Mucosa of stomach (tissue), 1 donor: ENCODE measurements at regions not wholly inside any gene's neighbourhood (a gene's known extent, or its start where the extent isn't known, plus 50 kb on each side); places are given as distances from the start of the nearest gene placed in this dataset.
"Not testable (repeated sequence)": the region's sequence is repeated elsewhere in the genome, so short reads cannot be mapped to it uniquely, and the experiment has no call there.

Experiments
- H3K27me3 ChIP-seq: one replicate; pipeline ENCODE4 v1.7.0; 2013; ENCODE audit warnings: mild to moderate bottlenecking, low read length; ENCODE audit not compliant: control insufficient read depth, insufficient read depth
- H3K36me3 ChIP-seq: one replicate; pipeline ENCODE4 v1.7.0; 2013; ENCODE audit warnings: low read length; ENCODE audit not compliant: control insufficient read depth, insufficient read depth
- H3K4me1 ChIP-seq: one replicate; pipeline ENCODE4 v1.7.0; 2013; ENCODE audit warnings: mild to moderate bottlenecking, low read length; ENCODE audit not compliant: control insufficient read depth, insufficient read depth
- H3K4me3 ChIP-seq: one replicate; pipeline ENCODE4 v1.7.0; 2013; ENCODE audit warnings: low read length
- H3K9ac ChIP-seq: one replicate; pipeline ENCODE4 v1.7.0; 2013; ENCODE audit warnings: mild to moderate bottlenecking, low read length, moderate library complexity
- H3K9me3 ChIP-seq: one replicate; pipeline ENCODE4 v1.7.0; 2013; ENCODE audit warnings: mild to moderate bottlenecking, low read length, moderate library complexity; ENCODE audit not compliant: control insufficient read depth
- donor health status: Pancreatic carcinoma.

DNA sequence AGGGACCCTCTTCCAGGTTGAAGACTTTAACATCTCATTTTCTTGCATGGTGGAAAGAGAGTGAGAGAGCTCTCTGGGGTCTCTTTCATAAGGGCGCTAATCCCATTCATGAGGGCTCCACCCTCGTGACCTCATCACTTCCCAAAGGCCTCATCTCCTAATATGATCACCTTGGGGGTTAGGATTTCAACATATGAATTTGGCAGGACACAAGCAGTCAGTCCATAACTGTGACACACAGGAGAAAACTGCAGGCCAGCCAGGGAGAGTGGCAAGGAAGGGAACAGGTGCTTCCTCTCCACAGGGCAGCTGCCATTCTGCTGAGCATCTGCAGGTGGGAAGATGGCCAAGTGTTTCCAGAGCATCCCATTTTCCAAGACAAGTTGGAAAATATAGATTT is 178.9 kb downstream of the BCL2L11 start:
- H3K4me1 ChIP-seq, H3K27me3 ChIP-seq, H3K4me3 ChIP-seq, H3K9ac ChIP-seq, H3K36me3 ChIP-seq, H3K9me3 ChIP-seq: not testable (repeated sequence)

DNA sequence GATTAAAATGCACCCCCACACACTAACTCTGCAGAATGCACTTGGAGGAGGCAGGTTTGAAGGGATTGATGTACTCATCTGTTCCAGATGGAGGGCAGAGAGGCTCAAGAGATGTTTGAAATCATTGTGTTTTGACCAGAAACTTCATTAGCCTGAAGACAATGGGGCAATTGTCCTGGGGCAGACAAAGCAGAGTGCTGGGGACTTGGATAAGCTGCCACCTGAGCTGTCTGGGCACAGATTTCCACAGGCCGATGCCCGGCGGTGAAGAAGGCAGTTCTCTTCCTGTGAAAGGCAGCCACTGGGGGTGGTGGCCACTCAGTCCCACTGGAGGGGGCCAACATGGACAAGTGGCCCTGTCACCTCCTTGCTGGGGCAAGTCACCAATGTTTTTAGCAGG is 181.0 kb downstream of the BCL2L11 start:
- not testable (repeated sequence) for H3K4me3 ChIP-seq, H3K4me1 ChIP-seq, H3K9me3 ChIP-seq, H3K27me3 ChIP-seq, H3K36me3 ChIP-seq, H3K9ac ChIP-seq

DNA sequence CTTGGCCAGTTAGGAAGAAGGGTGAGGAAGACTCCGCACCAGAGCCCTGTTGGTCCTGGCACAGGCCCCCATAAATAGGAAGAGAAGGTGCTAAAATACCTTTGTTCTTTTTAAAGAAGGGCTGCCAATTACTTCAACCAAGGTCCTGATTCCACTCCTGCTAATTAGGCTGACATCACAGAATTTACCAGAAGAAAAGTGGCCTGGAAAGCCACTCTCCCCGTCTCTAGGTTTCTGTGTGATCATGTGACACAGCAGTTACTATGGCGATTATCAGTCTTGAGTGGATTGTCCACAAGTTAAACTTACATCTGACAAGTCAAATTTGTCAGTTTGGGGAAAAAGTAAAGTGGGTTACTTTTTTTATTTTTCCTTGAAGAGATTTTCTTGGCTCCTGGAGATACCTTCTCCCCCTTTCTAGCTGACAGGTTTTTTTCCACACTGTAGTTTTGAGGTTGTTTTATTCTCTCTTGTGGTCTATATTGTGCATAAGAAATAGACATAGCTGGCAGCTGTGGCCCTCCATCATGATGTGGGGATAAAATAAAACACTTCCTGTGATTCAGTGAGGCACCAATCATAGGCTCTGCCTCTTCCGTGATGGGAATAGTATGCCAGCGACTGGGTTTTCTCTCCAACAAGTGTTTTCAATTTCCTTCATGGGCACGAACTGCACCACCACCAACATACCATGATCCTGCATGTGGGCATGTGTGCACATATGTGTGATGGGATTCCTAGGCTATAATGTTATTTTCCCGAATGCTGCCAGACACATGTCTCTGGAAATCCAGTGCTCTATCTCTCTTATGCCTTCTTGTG is 181.9 kb downstream of the BCL2L11 start:
- not testable (repeated sequence) for H3K27me3 ChIP-seq, H3K4me3 ChIP-seq, H3K9me3 ChIP-seq, H3K36me3 ChIP-seq, H3K4me1 ChIP-seq, H3K9ac ChIP-seq

DNA sequence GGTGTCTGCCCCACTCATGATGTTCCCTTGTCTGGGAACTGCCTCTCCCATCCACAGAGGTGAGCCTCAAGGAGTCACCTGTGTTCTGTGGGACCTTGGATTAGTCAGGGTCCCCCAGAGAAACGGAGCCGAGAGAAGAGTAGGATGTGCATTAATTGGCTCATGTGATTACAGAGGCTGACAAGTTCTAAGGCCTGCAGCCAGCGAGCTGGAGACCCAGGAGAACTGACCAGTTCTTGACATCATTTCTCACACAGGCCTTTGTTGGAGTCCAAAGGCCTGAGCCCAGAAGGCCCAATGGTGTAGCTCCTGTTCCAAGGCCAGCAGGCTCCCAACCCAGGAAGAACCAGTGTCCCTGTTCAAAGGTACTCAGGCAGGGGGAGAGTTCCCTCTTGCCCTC is 186.6 kb downstream of the BCL2L11 start:
- not testable (repeated sequence) for H3K9me3 ChIP-seq, H3K4me3 ChIP-seq, H3K4me1 ChIP-seq, H3K27me3 ChIP-seq, H3K9ac ChIP-seq, H3K36me3 ChIP-seq

DNA sequence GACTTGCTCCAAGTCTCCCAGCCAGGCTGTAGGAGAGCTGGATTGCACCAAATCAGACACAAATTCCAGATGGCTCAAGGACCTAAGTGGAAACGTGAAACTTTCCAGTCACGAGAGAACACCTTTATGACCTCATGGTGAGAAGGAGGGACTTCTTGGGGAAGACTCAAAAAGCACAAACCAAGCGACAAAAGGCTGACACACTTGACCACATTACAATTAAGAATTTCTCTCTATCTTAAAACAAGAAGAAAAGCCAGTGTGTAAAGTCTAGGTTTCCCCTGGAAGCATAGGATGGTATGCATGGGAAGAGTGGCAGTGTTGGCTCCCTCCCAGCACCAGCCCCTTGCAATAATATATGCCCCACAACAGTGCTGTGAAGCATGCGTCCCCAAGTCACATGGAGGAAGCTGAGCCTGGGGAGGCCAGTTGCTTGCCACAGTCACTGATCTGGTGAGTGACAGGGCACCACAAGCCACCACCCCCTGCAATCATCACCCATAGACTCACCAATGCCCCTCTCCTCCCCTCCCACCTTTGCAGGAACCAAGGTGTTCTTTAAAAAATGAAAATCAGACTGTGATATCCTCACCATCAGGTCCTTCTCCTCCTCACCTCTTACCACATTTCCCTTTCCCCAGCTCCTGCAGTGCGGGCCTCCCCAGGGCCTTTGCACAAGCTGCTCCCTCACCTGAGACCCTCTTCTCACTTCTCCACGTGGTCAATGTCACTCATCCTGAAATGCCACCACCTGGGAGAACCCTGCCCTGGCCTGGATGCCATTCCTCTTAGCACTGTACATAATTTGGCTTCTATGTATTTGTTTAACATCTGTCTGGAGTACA is 188.7 kb downstream of the BCL2L11 start:
- not testable (repeated sequence) for H3K36me3 ChIP-seq, H3K4me1 ChIP-seq, H3K9ac ChIP-seq, H3K9me3 ChIP-seq, H3K4me3 ChIP-seq, H3K27me3 ChIP-seq

DNA sequence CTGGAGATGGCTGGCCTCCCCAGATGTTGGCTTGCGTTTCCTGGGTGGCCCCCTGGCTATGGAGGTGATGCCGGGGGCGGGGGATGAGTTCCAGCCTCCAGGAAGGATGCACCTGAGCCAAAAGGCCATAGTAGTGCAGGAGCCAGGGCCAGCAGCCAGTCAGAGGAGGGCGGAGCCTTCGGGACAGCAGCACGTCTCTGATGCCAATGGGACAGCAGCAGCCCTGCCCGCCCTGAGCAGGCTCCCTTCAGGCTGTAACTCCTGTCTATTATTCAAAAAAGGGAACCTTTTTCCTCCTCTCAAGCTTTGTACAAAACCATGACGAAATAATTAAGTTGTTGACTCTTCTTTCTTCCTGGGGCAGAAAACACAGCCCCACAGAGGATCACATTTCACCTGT is 189.7 kb downstream of the BCL2L11 start:
- H3K9ac ChIP-seq, H3K4me1 ChIP-seq, H3K9me3 ChIP-seq, H3K36me3 ChIP-seq, H3K4me3 ChIP-seq, H3K27me3 ChIP-seq: not testable (repeated sequence)

DNA sequence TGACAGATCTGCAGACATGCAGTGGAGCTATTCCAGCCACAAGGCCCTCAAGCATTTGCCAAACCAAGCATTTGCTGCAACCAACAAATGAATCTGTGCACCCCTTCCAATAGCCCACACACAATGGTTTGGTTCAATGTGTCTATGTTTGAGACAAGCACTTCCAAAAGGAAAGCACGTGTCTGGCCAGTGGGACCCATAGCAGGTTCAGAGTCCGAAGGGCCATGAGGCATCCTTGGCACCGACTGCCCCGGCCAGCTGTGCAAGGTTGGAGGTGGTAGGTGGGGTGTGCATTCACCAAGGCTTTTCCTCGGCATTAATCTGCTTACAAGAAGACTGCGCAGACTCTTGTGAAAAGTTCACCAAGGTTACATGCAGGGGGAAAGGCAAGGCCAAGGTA is 190.9 kb downstream of the BCL2L11 start:
- H3K36me3 ChIP-seq, H3K27me3 ChIP-seq, H3K4me3 ChIP-seq, H3K9ac ChIP-seq, H3K4me1 ChIP-seq, H3K9me3 ChIP-seq: not testable (repeated sequence)

DNA sequence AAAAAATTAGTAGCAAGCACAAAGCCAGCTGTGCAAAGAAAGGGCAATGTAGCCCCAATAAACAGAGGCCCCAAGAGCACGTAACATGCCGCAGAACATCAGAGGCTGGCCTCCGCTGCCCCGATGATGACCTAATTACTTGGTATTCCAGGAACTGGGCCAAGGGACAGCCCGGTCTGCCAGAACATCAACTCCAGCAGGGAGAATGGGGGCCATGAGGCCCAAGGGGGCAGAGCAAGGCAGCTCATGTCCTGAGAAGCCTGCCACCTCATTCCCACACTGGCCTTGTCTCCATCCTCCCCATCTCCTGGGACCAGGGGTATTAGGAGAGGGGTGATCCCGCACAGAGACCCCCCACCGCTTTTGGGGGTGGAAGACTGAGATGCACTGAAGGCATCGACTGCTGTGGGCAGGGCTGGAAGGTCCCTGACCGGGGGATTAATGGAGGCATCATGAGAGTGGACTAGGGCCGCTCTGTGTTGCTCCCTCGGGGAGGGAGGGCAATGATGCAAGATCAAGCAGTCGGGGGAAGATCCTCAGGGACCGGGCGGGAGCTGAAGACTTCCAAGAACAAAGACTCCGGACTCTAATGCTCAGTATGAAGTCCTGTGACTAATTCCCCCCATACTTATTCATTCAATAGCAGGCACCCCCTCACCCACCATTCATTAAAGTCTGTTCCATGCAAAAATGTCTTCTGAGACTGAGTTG is 192.3 kb downstream of the BCL2L11 start:
- H3K27me3 ChIP-seq, H3K4me1 ChIP-seq, H3K9me3 ChIP-seq, H3K9ac ChIP-seq, H3K4me3 ChIP-seq, H3K36me3 ChIP-seq: not testable (repeated sequence)

DNA sequence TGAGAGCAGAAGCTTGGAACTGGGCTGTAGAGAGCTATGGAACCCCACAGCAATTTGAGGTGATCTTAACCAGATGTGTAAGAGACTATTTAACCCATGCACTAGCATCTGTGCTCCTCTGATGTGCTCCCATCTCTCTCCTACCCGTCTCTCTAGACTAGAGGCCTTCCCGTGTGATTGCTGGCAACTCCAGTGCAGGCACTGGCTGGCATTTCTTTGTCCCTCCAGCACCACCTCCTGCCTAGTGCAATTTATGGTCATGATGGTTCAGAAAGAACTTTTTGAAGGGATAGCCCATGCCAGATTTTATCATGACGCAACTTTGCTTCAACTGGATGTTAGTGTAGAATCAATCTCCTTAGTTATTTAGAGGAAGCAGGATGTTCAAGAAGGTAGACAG is 193.0 kb downstream of the BCL2L11 start:
- not testable (repeated sequence) for H3K9me3 ChIP-seq, H3K4me3 ChIP-seq, H3K9ac ChIP-seq, H3K4me1 ChIP-seq, H3K36me3 ChIP-seq, H3K27me3 ChIP-seq

DNA sequence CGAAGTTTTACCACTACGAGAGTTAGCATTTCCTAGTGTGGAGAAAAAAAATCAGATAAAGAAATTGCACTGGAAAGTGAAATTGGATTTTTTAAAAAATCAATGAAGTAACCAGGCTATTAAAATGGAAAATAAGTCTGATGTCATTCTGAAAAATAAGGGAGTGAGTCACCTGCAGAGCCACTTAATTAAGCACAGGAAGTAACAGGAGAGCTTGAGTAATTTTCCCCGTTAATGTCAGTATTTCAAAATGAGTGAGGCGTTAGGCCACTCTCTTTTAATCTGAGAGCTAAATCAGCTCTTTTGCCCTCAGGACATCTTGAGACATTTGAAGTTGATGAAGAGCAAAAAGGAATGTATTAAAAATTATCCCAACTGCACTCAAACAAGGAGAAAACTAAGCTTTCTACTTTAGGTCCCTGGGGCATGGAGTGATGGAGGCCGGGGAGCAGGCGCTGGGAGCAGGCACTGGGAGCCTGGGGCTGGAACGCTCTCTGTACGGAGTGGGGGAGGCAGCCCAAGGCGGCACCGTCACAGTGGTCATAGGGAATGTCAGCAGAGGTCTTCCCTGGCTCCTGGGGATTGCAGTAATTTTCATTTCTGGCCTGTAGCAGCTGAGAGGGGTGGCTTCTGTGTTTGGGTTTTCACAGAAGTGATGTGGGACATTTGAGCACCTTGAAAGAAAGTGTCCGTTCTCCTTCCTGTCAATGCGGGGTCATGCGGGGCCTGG is 194.6 kb downstream of the BCL2L11 start:
- not testable (repeated sequence) for H3K4me3 ChIP-seq, H3K9ac ChIP-seq, H3K4me1 ChIP-seq, H3K9me3 ChIP-seq, H3K27me3 ChIP-seq, H3K36me3 ChIP-seq

DNA sequence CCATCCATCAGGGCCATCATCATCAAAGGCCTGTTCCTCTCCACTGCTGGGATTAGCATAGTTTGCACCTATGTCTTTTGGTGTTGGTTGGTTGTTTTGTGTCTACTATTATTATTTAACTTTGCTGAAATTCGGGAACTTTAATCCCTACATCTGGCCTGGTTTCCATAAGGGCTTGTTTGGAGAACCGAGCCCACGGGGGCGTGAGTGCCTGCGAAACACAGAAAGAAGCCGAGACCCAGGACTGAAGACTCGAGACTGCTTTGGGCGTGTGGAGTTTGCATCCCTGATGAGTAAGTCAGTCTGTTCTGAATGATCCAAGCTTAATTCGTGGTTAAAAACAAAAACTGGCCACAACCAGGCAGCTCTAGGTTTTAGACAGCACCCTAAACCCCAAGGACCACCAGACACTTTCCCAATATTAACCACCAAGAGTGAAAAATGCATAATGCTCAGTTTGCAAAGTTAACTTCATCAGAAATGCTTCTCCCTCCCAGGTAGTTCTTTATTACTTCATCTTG is 195.6 kb downstream of the BCL2L11 start:
- not testable (repeated sequence) for H3K4me3 ChIP-seq, H3K27me3 ChIP-seq, H3K9me3 ChIP-seq, H3K36me3 ChIP-seq, H3K9ac ChIP-seq, H3K4me1 ChIP-seq
